ENCODE measurements at regions not wholly inside any gene's neighbourhood (a gene's known extent, or its start where the extent isn't known, plus 50 kb on each side); places are given as distances from the start of the nearest gene placed in this dataset.
"Not testable (repeated sequence)": the region's sequence is repeated elsewhere in the genome, so short reads cannot be mapped to it uniquely, and the experiment has no call there.

DNA sequence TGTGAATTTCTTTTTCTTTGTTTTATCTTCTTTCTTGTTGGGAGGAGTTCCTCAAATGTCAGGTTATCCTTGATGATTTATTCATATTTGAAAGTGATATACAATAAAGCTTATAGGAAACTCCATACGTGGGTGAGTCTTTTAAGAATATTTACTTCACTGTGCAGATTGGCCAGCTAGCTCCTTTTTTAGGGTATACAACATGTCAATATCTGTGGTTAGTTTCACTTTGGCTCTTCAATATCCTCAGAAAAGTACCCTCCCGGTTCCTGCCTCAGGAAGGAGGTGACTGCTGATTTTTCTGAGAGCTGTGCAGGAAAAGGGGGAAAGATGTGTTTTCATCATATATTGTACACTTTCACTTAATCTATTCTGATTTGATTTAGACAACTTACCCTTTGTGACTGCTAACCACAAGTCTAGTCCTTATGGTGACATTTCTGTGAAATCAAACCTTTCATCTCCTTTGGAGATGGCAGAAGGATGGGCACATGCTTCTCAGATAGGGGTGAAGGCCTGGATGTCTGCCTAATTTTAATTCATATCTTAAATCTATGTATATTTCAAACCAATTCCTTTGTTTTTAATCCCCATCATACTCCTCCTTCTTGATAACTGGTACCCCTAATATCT, 98.2 kb upstream of the NECTIN3 start:
- no peak overlapping the region for H3K4me3 ChIP-seq
- H3K36me3 ChIP-seq, result no peaks in the 10 kb centered on the region
- TF ChIP-seq, protein P1, sequence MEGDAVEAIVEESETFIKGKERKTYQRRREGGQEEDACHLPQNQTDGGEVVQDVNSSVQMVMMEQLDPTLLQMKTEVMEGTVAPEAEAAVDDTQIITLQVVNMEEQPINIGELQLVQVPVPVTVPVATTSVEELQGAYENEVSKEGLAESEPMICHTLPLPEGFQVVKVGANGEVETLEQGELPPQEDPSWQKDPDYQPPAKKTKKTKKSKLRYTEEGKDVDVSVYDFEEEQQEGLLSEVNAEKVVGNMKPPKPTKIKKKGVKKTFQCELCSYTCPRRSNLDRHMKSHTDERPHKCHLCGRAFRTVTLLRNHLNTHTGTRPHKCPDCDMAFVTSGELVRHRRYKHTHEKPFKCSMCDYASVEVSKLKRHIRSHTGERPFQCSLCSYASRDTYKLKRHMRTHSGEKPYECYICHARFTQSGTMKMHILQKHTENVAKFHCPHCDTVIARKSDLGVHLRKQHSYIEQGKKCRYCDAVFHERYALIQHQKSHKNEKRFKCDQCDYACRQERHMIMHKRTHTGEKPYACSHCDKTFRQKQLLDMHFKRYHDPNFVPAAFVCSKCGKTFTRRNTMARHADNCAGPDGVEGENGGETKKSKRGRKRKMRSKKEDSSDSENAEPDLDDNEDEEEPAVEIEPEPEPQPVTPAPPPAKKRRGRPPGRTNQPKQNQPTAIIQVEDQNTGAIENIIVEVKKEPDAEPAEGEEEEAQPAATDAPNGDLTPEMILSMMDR (IDR thresholded peaks at IDR 0.05), result no peak
- no peaks in the 10 kb centered on the region for H3K27me3 ChIP-seq
- intact Hi-C loops (cut with DNase I), result no loop called here
- H3K4me1 ChIP-seq, result no peaks in the 10 kb centered on the region
- ATAC-seq (no peak), DNase-seq (no peak)
- H3K27ac ChIP-seq, result no peak overlapping the region
- no peaks in the 10 kb centered on the region for H3K9me3 ChIP-seq

DNA sequence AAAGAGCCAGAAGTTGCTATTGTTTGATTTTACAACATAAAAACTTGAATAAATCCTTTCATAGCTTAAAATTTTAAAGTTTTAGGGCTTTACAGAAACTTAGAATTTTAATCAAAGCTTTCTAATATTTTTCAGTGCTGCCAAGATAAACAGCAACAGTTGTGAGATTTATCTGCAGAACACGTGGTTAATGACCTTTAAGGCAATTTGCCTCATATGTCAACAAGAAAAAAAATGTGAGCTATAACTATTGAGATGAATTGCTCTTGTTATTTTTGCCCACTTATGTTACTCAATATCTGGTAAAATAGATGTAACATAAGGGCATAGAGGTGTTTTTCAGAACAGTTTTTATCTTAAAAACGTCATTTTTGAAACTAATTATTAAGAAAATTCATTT, 96.7 kb upstream of the NECTIN3 start:
- Histone ChIP-seq H3K36me3 (no peaks in the 10 kb centered on the region), H3K4me3 (no peak overlapping the region), H3K27me3 (no peaks in the 10 kb centered on the region), H3K4me1 (no peaks in the 10 kb centered on the region), H3K9me3 (no peaks in the 10 kb centered on the region), H3K27ac (no peak overlapping the region)
- ATAC-seq, result no peak
- no peak for DNase-seq
- intact Hi-C loops (cut with DNase I), result no loop called here
- TF ChIP-seq, protein P1 (IDR thresholded peaks at IDR 0.05), result no peak

DNA sequence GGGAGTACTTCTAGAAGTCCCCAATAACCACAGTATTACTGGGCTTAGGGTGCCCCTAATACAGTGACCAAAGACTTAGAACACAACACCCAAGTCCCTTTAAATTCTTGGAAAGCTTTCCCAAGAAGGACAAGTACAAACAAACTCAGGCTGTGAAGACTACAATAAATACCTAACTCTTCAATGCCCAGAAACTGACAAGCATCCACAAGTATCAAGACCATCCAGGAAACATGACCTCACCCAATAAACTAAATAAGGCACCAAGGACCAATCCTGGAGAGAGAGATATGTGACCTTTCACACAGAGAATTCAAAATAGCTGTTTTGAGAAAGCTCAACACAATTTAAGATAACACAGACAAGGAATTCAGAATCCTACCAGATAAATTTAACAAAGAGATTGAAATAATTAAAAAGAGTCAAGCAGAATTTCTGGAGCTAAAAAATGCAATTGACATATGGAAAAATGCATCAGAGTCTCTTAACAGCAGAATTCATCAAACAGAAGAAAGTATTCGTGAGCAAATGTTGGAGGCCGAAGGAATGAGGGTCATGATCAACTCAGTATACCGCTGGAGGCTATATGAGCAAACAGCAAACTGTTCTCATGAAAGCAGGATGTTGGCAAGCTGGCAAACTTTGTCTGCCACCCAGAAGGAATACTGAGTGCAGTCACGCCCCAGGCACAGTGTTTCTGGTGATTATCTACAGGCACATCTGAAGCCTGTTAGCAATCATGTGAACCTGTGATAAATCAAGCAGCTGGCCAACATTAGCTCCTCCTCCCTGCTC, 87.0 kb upstream of the NECTIN3 start:
- H3K4me1 ChIP-seq, result no peaks in the 10 kb centered on the region
- H3K4me3 ChIP-seq, result no peak overlapping the region
- no peaks in the 10 kb centered on the region for H3K9me3 ChIP-seq
- H3K36me3 ChIP-seq, result no peaks in the 10 kb centered on the region
- intact Hi-C loops (cut with DNase I), result no loop called here
- TF ChIP-seq, protein P1 (IDR thresholded peaks at IDR 0.05), result no peak
- DNase-seq (no peak), ATAC-seq (no peak)
- H3K27ac ChIP-seq, result no peak overlapping the region
- no peaks in the 10 kb centered on the region for H3K27me3 ChIP-seq

DNA sequence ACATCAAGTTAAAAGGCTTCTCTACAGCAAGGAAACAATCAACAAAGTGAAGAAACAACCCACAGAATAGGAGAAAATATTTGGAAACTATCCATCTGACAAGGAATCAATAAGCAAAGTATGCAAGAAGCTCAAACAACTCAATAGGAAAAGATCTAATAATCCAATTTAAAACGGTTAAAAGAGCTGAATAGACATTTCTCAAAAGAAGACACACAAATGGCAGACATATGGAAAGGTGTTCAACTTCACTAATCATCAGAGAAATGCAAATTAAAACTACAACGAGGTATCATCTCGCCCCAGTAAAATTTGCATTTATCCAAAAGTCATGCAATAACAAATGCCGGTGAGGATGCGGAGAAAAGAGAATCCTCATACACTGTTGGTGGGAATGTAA, 82.2 kb upstream of the NECTIN3 start:
- no peaks in the 10 kb centered on the region for H3K36me3 ChIP-seq
- no peaks in the 10 kb centered on the region for H3K9me3 ChIP-seq
- TF ChIP-seq, protein P1 (IDR thresholded peaks at IDR 0.05), result no peak
- intact Hi-C loops (cut with DNase I), result no loop called here
- ATAC-seq, result no peak
- H3K27me3 ChIP-seq, result no peaks in the 10 kb centered on the region
- no peak overlapping the region for H3K4me3 ChIP-seq
- no peak for DNase-seq
- H3K27ac ChIP-seq, result no peak overlapping the region
- no peaks in the 10 kb centered on the region for H3K4me1 ChIP-seq

DNA sequence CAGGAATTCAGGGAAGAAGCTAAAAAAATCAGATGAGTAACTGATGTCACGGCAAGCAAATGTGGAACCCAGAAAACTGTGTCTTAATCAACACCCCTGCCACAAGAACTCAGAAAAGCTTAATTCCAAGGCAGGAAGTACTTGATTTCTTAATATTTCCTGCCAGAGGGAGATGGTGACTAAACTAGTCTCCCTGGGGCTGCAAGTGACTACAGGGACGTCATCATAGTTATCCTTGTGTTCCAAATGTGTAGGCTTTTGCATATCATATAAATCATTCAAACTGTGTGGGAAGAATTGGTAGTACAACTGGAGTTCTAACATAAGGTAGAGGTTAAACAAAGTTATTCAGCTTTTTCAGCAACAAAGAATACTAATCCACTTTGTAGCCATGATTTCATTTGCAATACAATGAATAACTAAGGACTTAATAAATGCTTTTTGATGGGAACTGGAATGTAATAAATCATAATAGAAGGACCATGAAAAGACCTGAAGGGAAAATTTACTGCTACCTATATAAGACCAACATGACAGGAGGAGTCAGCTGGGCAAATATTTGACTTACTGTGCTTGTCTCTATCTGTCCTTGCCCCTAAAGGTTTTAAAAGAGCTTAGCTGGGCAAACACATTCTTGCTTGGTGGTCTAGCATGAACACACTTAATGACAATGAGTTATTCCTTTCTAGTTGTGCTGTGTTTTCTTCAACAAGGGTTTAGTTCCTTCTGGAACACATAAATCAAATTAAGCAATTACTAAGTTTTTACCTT, 76.0 kb upstream of the NECTIN3 start:
- intact Hi-C loops (cut with DNase I), result no loop called here
- Histone ChIP-seq H3K9me3 (no peaks in the 10 kb centered on the region), H3K4me3 (no peak overlapping the region), H3K4me1 (no peaks in the 10 kb centered on the region), H3K36me3 (no peaks in the 10 kb centered on the region), H3K27ac (no peak overlapping the region), H3K27me3 (no peaks in the 10 kb centered on the region)
- TF ChIP-seq, protein P1 (IDR thresholded peaks at IDR 0.05), result no peak
- ATAC-seq, result no peak
- DNase-seq, result no peak

DNA sequence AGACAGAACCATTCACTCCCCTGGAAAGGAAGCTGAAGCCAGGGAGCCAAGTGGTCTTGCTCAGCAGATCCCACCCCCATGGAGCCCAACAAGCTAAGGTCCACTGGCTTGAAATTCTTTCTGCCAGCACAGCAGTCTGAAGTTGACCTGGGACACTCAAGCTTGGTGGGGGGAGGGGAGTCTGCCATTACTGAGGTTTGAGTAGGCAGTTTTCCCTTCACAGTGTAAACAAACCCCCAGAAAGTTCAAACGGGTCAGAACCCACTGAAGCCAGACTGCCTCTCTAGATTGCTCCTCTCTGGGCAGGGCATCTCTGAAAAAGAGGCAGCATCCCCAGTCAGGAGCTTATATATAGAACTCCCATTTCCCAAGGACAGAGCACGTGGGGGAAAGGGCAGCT, 72.8 kb upstream of the NECTIN3 start:
- H3K4me1 ChIP-seq; H3K27me3 ChIP-seq; H3K4me3 ChIP-seq; H3K9me3 ChIP-seq; H3K27ac ChIP-seq; DNase-seq; intact Hi-C loops (cut with DNase I); ATAC-seq; H3K36me3 ChIP-seq: not testable (repeated sequence)

DNA sequence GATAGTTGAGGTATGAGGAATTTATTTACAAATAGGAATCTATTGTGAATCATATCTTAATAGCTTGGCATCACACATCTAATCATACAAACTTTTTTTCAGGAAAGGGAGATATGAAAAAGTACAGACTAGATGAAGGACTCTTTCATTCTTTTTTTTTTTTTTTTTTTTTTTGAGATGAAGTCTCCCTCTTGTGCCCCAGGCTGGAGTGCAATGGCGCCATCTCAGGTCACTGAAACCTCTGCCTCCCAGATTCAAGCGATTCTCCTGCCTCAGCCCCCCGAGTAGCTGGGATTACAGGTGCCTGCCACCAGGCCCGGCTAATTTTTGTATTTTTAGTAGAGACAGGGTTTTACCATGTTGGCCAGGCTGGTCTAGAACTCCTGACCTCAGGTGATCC, 65.1 kb upstream of the NECTIN3 start:
- DNase-seq; H3K27ac ChIP-seq; H3K4me3 ChIP-seq; intact Hi-C loops (cut with DNase I); H3K4me1 ChIP-seq; H3K27me3 ChIP-seq; H3K9me3 ChIP-seq; ATAC-seq; H3K36me3 ChIP-seq: not testable (repeated sequence)

Measured in upper lobe of right lung (tissue), 1 donor.